Hepatocyte (in vitro differentiated cells): ENCODE measurements at regions not wholly inside any gene's neighbourhood (a gene's known extent, or its start where the extent isn't known, plus 50 kb on each side); places are given as distances from the start of the nearest gene placed in this dataset.

ENCODE experiments used
- DNase-seq: peaks from one replicate; pipeline ENCODE4 v3.0.0-alpha.2; 2016; ENCODE audit warnings: low spot score
- H2AFZ ChIP-seq: fragments of 200-600 bp; sonication (generic); 2 replicates; pipeline ENCODE4 v1.6.0; 2016; ENCODE audit warnings: antibody characterized with exemption, mild to moderate bottlenecking
- H3K27ac ChIP-seq: fragments of 200-600 bp; sonication (generic); 2 replicates; pipeline ENCODE4 v1.5.1; 2016; ENCODE audit warnings: mild to moderate bottlenecking
- H3K27me3 ChIP-seq: fragments of 200-600 bp; sonication (generic); 2 replicates; pipeline ENCODE4 v1.6.1; 2016
- H3K36me3 ChIP-seq: fragments of 200-600 bp; sonication (generic); replicated peaks from 2 replicates; pipeline ENCODE4 v1.5.1; 2016; ENCODE audit warnings: low read depth; ENCODE audit not compliant: insufficient read depth
- H3K4me1 ChIP-seq: fragments of 200-600 bp; sonication (generic); 2 replicates; pipeline ENCODE4 v1.5.1; 2016; ENCODE audit warnings: mild to moderate bottlenecking, moderate library complexity; ENCODE audit not compliant: insufficient read depth
- H3K4me2 ChIP-seq: fragments of 200-600 bp; sonication (generic); 2 replicates; pipeline ENCODE4 v1.6.0; 2016
- H3K4me3 ChIP-seq: fragments of 200-600 bp; sonication (generic); 2 replicates; pipeline ENCODE4 v1.5.1; 2016; ENCODE audit warnings: mild to moderate bottlenecking
- H3K79me2 ChIP-seq: fragments of 200-600 bp; sonication (generic); 2 replicates; pipeline ENCODE4 v1.6.0; 2017; ENCODE audit warnings: mild to moderate bottlenecking
- H3K9me2 ChIP-seq: fragments of 200-600 bp; sonication (generic); replicated peaks from 2 replicates; pipeline ENCODE4 v1.6.0; 2017; ENCODE audit warnings: mild to moderate bottlenecking; ENCODE audit not compliant: insufficient read depth
- H3K9me3 ChIP-seq: fragments of 200-600 bp; sonication (generic); 2 replicates; pipeline ENCODE4 v1.5.1; 2016; ENCODE audit warnings: low read depth, mild to moderate bottlenecking
- H4K20me1 ChIP-seq: fragments of 200-600 bp; sonication (generic); 2 replicates; pipeline ENCODE4 v1.6.0; 2016; ENCODE audit warnings: mild to moderate bottlenecking; ENCODE audit not compliant: insufficient read depth, poor library complexity, severe bottlenecking
- EZH2 ChIP-seq: fragments of 200-600 bp; sonication (generic); IDR thresholded peaks from 2 replicates; pipeline ENCODE4 v1.6.1; 2016; ENCODE audit warnings: antibody characterized with exemption, mild to moderate bottlenecking, borderline replicate concordance
- EZH2phosphoT487 ChIP-seq: fragments of 200-600 bp; sonication (generic); IDR thresholded peaks from one replicate; pipeline ENCODE4 v1.6.1; 2018; ENCODE audit warnings: antibody characterized with exemption, mild to moderate bottlenecking, low read depth, moderate library complexity; ENCODE audit not compliant: unreplicated experiment, severe bottlenecking
- whole genome bisulfite sequencing: methylation state at CpG from one replicate; pipeline ENCODE4 v1.1.6; 2016; ENCODE audit warnings: low lambda C conversion rate; ENCODE audit errors: missing lambda C conversion rate; 5-methylcytosine and 5-hydroxymethylcytosine counted together
- TF ChIP-seq, protein P1 (sequence below): fragments of 200-600 bp; sonication (generic); IDR thresholded peaks from 2 replicates; pipeline ENCODE4 v1.5.1; 2016; ENCODE audit warnings: antibody characterized with exemption, mild to moderate bottlenecking; ENCODE audit not compliant: poor library complexity

DNA sequence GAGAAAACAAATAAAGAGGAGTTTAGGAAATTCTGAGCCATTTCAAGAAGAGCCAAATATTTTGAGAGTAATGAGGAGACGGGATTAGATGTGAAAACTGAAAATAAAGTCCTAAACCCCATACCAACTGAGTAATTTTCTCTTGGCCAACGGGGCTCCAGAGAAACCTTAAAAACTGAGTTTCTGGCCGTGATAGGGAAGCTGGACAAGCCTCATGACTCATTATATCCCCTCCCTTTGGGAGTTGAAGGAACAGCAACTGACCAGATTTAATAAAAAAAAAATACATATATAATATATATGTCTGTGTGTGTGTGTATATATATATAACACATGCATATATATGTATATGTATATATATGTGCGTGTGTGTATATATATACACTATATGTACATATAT, 119.6 kb downstream of the PRDM9 start:
- Histone ChIP-seq H3K27ac (no peak overlapping the region), H3K9me3 (no peaks in the 10 kb centered on the region), H3K36me3 (no peaks in the 10 kb centered on the region), H3K4me3 (no peak overlapping the region), H3K27me3 (no peaks in the 10 kb centered on the region), H3K9me2 (no peaks in the 10 kb centered on the region), H2AFZ (no peak overlapping the region), H3K4me2 (no peak overlapping the region), H4K20me1 (no peaks in the 10 kb centered on the region), H3K79me2 (no peaks in the 10 kb centered on the region), H3K4me1 (no peaks in the 10 kb centered on the region)
- TF ChIP-seq EZH2phosphoT487 (no peak), EZH2 (no peak)
- TF ChIP-seq, protein P1, sequence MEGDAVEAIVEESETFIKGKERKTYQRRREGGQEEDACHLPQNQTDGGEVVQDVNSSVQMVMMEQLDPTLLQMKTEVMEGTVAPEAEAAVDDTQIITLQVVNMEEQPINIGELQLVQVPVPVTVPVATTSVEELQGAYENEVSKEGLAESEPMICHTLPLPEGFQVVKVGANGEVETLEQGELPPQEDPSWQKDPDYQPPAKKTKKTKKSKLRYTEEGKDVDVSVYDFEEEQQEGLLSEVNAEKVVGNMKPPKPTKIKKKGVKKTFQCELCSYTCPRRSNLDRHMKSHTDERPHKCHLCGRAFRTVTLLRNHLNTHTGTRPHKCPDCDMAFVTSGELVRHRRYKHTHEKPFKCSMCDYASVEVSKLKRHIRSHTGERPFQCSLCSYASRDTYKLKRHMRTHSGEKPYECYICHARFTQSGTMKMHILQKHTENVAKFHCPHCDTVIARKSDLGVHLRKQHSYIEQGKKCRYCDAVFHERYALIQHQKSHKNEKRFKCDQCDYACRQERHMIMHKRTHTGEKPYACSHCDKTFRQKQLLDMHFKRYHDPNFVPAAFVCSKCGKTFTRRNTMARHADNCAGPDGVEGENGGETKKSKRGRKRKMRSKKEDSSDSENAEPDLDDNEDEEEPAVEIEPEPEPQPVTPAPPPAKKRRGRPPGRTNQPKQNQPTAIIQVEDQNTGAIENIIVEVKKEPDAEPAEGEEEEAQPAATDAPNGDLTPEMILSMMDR = no peak
- WGBS = 89% methylated on average over 4 of the region's 4 CpGs
- no peak for DNase-seq

DNA sequence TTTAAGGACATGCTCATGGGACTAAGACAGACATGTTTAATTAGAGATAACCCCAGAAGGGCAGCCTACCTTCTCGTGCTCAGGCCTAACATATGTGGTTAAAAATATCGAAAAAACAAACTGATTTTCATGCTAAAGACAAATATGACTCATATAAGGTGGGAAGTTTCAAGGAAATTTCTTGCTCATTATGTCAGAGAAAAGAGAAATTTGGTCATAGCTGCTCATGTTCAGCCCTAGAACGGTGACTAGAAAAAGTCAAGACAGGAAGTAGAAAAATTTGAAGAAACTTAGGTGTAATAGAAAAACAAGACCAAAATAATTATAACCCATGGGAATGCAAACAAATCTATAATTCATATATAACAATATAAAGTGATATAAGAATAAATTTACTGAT, 120.6 kb downstream of the PRDM9 start:
- TF ChIP-seq EZH2 (no peak), EZH2phosphoT487 (no peak)
- TF ChIP-seq, protein P1 = no peak
- Histone ChIP-seq H3K27ac (no peak overlapping the region), H3K4me2 (no peak overlapping the region), H3K36me3 (no peaks in the 10 kb centered on the region), H4K20me1 (no peaks in the 10 kb centered on the region), H3K9me3 (no peaks in the 10 kb centered on the region), H3K27me3 (no peaks in the 10 kb centered on the region), H3K79me2 (no peaks in the 10 kb centered on the region), H3K9me2 (no peaks in the 10 kb centered on the region), H3K4me1 (no peaks in the 10 kb centered on the region), H2AFZ (no peak overlapping the region), H3K4me3 (no peak overlapping the region)
- no peak for DNase-seq
- 77% methylated on average over 3 of the region's 3 CpGs for WGBS

DNA sequence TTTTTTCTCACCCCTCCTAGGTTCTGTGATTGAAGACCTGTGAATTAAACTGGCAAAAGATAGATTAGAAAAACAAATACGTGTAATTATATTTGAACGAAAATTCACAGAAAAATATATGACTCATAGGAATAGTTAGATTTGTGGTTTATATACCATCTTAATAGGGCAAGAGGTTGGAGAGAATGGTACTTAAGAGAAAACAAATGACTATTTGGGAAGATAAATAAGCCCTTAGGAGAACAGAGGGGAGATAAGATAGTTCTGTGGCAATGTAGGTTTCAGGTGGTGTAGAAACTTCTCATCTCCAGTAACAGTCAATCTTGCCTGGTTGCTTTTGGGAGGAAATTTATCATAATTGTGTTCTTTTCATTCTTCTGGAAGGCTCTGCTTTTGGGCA, 122.0 kb downstream of the PRDM9 start:
- no peaks in the 10 kb centered on the region for H3K4me1 ChIP-seq
- no peak overlapping the region for H3K4me3 ChIP-seq
- H3K36me3 ChIP-seq = no peaks in the 10 kb centered on the region
- H3K4me2 ChIP-seq = no peak overlapping the region
- no peaks in the 10 kb centered on the region for H3K9me2 ChIP-seq
- TF ChIP-seq EZH2 (no peak), EZH2phosphoT487 (no peak)
- TF ChIP-seq, protein P1 = no peak
- no peak overlapping the region for H3K27ac ChIP-seq
- H3K27me3 ChIP-seq = no peaks in the 10 kb centered on the region
- no peak overlapping the region for H2AFZ ChIP-seq
- whole genome bisulfite sequencing = 77% methylated on average over 2 of the region's 2 CpGs
- H3K9me3 ChIP-seq = no peaks in the 10 kb centered on the region
- DNase-seq = no peak
- no peaks in the 10 kb centered on the region for H3K79me2 ChIP-seq
- no peaks in the 10 kb centered on the region for H4K20me1 ChIP-seq
